Stimulated activated CD4-positive, alpha-beta T cell treated with anti-CD3 and anti-CD28 coated beads, Interleukin-12 subunit alpha, Interleukin-12 subunit beta, amount 100 ng/mL, for 48 hours (primary cell): ENCODE measurements at regions not wholly inside any gene's neighbourhood (a gene's known extent, or its start where the extent isn't known, plus 50 kb on each side); places are given as distances from the start of the nearest gene placed in this dataset.
"Not testable (repeated sequence)": the region's sequence is repeated elsewhere in the genome, so short reads cannot be mapped to it uniquely, and the experiment has no call there.

Experiments
- DNase-seq, 3 donors: peaks; one replicate each; pipeline ENCODE4 v3.0.0-alpha.2; 2020; ENCODE audit warnings: low read depth in 2 of 3, low spot score in 1 of 3

- no peak for DNase-seq
These were observed 107.1 kb downstream of the USP22 start for GRCh38 chr17:20935740-20936139.

GRCh38 chr17:20938244-20938643 lies 104.6 kb downstream of the USP22 start:
- no peak for DNase-seq

GRCh38 chr17:20938988-20939615 lies 103.7 kb downstream of the USP22 start:
- DNase-seq: no peak

GRCh38 chr17:20941872-20942271 lies 100.9 kb downstream of the USP22 start:
- DNase-seq: no peak

GRCh38 chr17:20944014-20944865 lies 98.6 kb downstream of the USP22 start:
- no peak for DNase-seq

GRCh38 chr17:20947708-20948107 lies 95.1 kb downstream of the USP22 start:
- not testable (repeated sequence) for DNase-seq

GRCh38 chr17:20948984-20949777 lies 93.6 kb downstream of the USP22 start:
- DNase-seq: peak; percentile 7 to 30 (median 12)
